Liver (tissue), 8 donors: ENCODE measurements at regions not wholly inside any gene's neighbourhood (a gene's known extent, or its start where the extent isn't known, plus 50 kb on each side); places are given as distances from the start of the nearest gene placed in this dataset.

ENCODE experiments used
- DNase-seq: peaks from one replicate; pipeline ENCODE4 v3.0.0-alpha.2; 2017; ENCODE audit warnings: low spot score
- H3K27ac ChIP-seq, 2 donors: one replicate each; pipeline ENCODE4 v1.7.0; 2013; ENCODE audit warnings: inconsistent platforms in 2 of 2, low read length in 2 of 2, control low read depth in 1 of 2, low read depth in 1 of 2, mild to moderate bottlenecking in 1 of 2
- H3K27me3 ChIP-seq, 4 donors: one replicate each; pipeline versions ENCODE4 v1.6.1 to v1.7.0; 2013; ENCODE audit warnings: low read length in 3 of 4, inconsistent platforms in 1 of 4, mild to moderate bottlenecking in 1 of 4, moderate library complexity in 1 of 4; ENCODE audit not compliant: control insufficient read depth in 4 of 4, insufficient read depth in 4 of 4
- H3K36me3 ChIP-seq, 4 donors: one replicate each; pipeline versions ENCODE4 v1.6.1 to v1.7.0; 2013; ENCODE audit warnings: low read length in 3 of 4, mild to moderate bottlenecking in 3 of 4, low read depth in 1 of 4, moderate library complexity in 1 of 4; ENCODE audit not compliant: control insufficient read depth in 4 of 4, insufficient read depth in 3 of 4
- H3K4me1 ChIP-seq, 4 donors: one replicate each; pipeline versions ENCODE4 v1.6.1 to v1.7.0; 2013; ENCODE audit warnings: low read length in 3 of 4, mild to moderate bottlenecking in 3 of 4, moderate library complexity in 1 of 4; ENCODE audit not compliant: control insufficient read depth in 4 of 4, insufficient read depth in 4 of 4
- H3K4me3 ChIP-seq, 3 donors: one replicate each; pipeline versions ENCODE4 v1.6.1 to v1.7.0; 2013; ENCODE audit warnings: low read length in 3 of 3, control low read depth in 1 of 3, low read depth in 1 of 3, mild to moderate bottlenecking in 1 of 3
- H3K9ac ChIP-seq, 2 donors: one replicate each; pipeline ENCODE4 v1.7.0; 2013; ENCODE audit warnings: low read length in 2 of 2, mild to moderate bottlenecking in 2 of 2, moderate library complexity in 2 of 2, control low read depth in 1 of 2, low read depth in 1 of 2
- H3K9me3 ChIP-seq, 4 donors: one replicate each; pipeline versions ENCODE4 v1.6.1 to v1.7.0; 2013; ENCODE audit warnings: low read length in 3 of 4; ENCODE audit not compliant: control insufficient read depth in 4 of 4
- CTCF ChIP-seq: fragments of 150-350 bp; IDR thresholded peaks from 2 replicates; pipeline ENCODE4 v1.5.1; 2017; ENCODE audit warnings: improper control_type of control experiment, low read depth, low read length; ENCODE audit not compliant: missing input control
- EGR1 ChIP-seq, 2 donors: IDR thresholded peaks; 2 replicates each; pipeline ENCODE4 v1.6.1; 2016 to 2018; ENCODE audit warnings: antibody characterized with exemption in 2 of 2, low read depth in 2 of 2
- FOXA1 ChIP-seq: IDR thresholded peaks from 2 replicates; pipeline ENCODE4 v1.6.1; 2016; ENCODE audit warnings: antibody characterized with exemption
- FOXA2 ChIP-seq: IDR thresholded peaks from 2 replicates; pipeline ENCODE4 v1.6.1; 2016; ENCODE audit warnings: antibody characterized with exemption
- GABPA ChIP-seq, 2 donors: IDR thresholded peaks in 1 of 2; conservative IDR thresholded peaks in 1 of 2; 2 replicates each; pipeline ENCODE4 v1.6.1; 2016; ENCODE audit warnings: antibody characterized with exemption in 2 of 2, mild to moderate bottlenecking in 1 of 2, moderate library complexity in 1 of 2
- HNF4A ChIP-seq, 2 donors: conservative IDR thresholded peaks; 2 replicates each; pipeline ENCODE4 v1.6.1; 2016; ENCODE audit warnings: antibody characterized with exemption in 2 of 2, mild to moderate bottlenecking in 2 of 2
- HNF4G ChIP-seq: IDR thresholded peaks from 2 replicates; pipeline ENCODE4 v1.6.1; 2016; ENCODE audit warnings: antibody characterized with exemption
- JUND ChIP-seq, 2 donors: IDR thresholded peaks; 2 replicates each; pipeline ENCODE4 v1.6.1; 2016; ENCODE audit warnings: antibody characterized with exemption in 2 of 2
- NR2F2 ChIP-seq: IDR thresholded peaks from 2 replicates; pipeline ENCODE4 v1.6.1; 2016; ENCODE audit warnings: antibody characterized with exemption
- RAD21 ChIP-seq, 2 donors: IDR thresholded peaks; 2 replicates each; pipeline ENCODE4 v1.6.1; 2016; ENCODE audit warnings: antibody characterized with exemption in 2 of 2, mild to moderate bottlenecking in 2 of 2
- RXRA ChIP-seq, 2 donors: IDR thresholded peaks; 2 replicates each; pipeline ENCODE4 v1.6.1; 2017 to 2018; ENCODE audit warnings: antibody characterized with exemption in 2 of 2, mild to moderate bottlenecking in 1 of 2
- SP1 ChIP-seq: IDR thresholded peaks from 2 replicates; pipeline ENCODE4 v1.6.1; 2018; ENCODE audit warnings: antibody characterized with exemption, mild to moderate bottlenecking
- WGBS: extraction: QIAGEN DNeasy Blood & Tissue Kit; methylation state at CpG from one replicate; pipeline ENCODE4 v1.1.7; 2013; 5-methylcytosine and 5-hydroxymethylcytosine counted together
- TF ChIP-seq, protein P1 (sequence below): IDR thresholded peaks from 2 replicates; pipeline ENCODE4 v1.6.1; 2016; ENCODE audit warnings: antibody characterized with exemption, mild to moderate bottlenecking
- TF ChIP-seq, protein P2 (sequence below): IDR thresholded peaks from 2 replicates; pipeline ENCODE4 v1.6.1; 2016; ENCODE audit warnings: antibody characterized with exemption
- TF ChIP-seq, protein P3 (sequence below): IDR thresholded peaks from 2 replicates; pipeline ENCODE4 v1.6.1; 2016; ENCODE audit warnings: antibody characterized with exemption
- TF ChIP-seq, protein P4 (sequence below): IDR thresholded peaks from 2 replicates; pipeline ENCODE4 v1.6.1; 2016; ENCODE audit warnings: antibody characterized with exemption
- donor health status: healthy.
- donor health status: healthy.
- donor health status: healthy.
- donor health status: healthy.
- donor health status: healthy.

- H3K27me3 ChIP-seq = no peaks in the 10 kb centered on the region
- no peak overlapping the region for H3K9ac ChIP-seq
- no peak overlapping the region for H3K27ac ChIP-seq
- H3K4me1 ChIP-seq = no peaks in the 10 kb centered on the region
- no peaks in the 10 kb centered on the region for H3K36me3 ChIP-seq
- peaks cover 2 to 15% (median 5%) of the 10 kb centered on the region in 4 donors for H3K9me3 ChIP-seq
- no peak for TF ChIP-seq EGR1 (IDR thresholded peaks at IDR 0.05; ENCODE audit: low read depth in 2 of 2)
- TF ChIP-seq NR2F2 = no peak
- no peak for TF ChIP-seq HNF4A (conservative IDR thresholded peaks at IDR 0.05)
- TF ChIP-seq GABPA (IDR thresholded peaks at IDR 0.05 in 1 of 2, conservative IDR thresholded peaks at IDR 0.05 in 1 of 2) = no peak
- no peak for TF ChIP-seq HNF4G
- TF ChIP-seq FOXA1 = no peak
- TF ChIP-seq, protein P1, sequence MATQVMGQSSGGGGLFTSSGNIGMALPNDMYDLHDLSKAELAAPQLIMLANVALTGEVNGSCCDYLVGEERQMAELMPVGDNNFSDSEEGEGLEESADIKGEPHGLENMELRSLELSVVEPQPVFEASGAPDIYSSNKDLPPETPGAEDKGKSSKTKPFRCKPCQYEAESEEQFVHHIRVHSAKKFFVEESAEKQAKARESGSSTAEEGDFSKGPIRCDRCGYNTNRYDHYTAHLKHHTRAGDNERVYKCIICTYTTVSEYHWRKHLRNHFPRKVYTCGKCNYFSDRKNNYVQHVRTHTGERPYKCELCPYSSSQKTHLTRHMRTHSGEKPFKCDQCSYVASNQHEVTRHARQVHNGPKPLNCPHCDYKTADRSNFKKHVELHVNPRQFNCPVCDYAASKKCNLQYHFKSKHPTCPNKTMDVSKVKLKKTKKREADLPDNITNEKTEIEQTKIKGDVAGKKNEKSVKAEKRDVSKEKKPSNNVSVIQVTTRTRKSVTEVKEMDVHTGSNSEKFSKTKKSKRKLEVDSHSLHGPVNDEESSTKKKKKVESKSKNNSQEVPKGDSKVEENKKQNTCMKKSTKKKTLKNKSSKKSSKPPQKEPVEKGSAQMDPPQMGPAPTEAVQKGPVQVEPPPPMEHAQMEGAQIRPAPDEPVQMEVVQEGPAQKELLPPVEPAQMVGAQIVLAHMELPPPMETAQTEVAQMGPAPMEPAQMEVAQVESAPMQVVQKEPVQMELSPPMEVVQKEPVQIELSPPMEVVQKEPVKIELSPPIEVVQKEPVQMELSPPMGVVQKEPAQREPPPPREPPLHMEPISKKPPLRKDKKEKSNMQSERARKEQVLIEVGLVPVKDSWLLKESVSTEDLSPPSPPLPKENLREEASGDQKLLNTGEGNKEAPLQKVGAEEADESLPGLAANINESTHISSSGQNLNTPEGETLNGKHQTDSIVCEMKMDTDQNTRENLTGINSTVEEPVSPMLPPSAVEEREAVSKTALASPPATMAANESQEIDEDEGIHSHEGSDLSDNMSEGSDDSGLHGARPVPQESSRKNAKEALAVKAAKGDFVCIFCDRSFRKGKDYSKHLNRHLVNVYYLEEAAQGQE = no peak
- no peak for TF ChIP-seq RXRA (IDR thresholded peaks at IDR 0.05)
- TF ChIP-seq CTCF = no peak
- no peak for TF ChIP-seq SP1
- no peak for TF ChIP-seq RAD21 (IDR thresholded peaks at IDR 0.05)
- TF ChIP-seq, protein P2, sequence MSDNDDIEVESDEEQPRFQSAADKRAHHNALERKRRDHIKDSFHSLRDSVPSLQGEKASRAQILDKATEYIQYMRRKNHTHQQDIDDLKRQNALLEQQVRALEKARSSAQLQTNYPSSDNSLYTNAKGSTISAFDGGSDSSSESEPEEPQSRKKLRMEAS = no peak
- no peak for TF ChIP-seq FOXA2
- WGBS = 72% methylated on average over 3 of the region's 3 CpGs
- no peak for DNase-seq
- H3K4me3 ChIP-seq = no peak overlapping the region
Measured at GRCh38 chr6:67814262-67814661, 820.8 kb upstream of the ADGRB3 start.

DNA sequence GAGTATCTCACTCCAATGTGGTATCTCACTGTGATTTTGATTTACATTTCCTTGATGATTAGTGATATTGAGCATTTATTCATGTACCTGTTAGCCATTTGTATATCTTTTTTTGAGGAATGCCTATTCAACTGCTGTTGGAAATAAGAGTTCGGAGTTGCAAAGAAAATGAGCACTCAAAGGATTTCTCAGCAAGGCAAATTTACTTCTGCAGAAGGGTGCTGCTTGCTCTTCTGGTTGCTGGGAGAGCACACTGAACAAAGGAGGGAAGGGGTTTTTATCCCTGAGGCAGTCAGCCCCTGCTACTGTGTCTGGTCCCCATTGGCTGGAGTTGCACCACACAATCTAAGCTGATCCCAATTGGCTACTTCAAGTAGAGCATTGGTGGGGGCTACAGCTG lies 822.4 kb upstream of the ADGRB3 start:
- no peak for DNase-seq
- no peaks in the 10 kb centered on the region for H3K4me1 ChIP-seq
- H3K27me3 ChIP-seq = no peaks in the 10 kb centered on the region
- no peak for TF ChIP-seq JUND (IDR thresholded peaks at IDR 0.05)
- no peak for TF ChIP-seq NR2F2
- TF ChIP-seq RAD21 (IDR thresholded peaks at IDR 0.05) = no peak
- no peak for TF ChIP-seq RXRA (IDR thresholded peaks at IDR 0.05)
- TF ChIP-seq, protein P3, sequence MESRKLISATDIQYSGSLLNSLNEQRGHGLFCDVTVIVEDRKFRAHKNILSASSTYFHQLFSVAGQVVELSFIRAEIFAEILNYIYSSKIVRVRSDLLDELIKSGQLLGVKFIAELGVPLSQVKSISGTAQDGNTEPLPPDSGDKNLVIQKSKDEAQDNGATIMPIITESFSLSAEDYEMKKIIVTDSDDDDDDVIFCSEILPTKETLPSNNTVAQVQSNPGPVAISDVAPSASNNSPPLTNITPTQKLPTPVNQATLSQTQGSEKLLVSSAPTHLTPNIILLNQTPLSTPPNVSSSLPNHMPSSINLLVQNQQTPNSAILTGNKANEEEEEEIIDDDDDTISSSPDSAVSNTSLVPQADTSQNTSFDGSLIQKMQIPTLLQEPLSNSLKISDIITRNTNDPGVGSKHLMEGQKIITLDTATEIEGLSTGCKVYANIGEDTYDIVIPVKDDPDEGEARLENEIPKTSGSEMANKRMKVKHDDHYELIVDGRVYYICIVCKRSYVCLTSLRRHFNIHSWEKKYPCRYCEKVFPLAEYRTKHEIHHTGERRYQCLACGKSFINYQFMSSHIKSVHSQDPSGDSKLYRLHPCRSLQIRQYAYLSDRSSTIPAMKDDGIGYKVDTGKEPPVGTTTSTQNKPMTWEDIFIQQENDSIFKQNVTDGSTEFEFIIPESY = no peak
- TF ChIP-seq HNF4A (conservative IDR thresholded peaks at IDR 0.05) = no peak
- TF ChIP-seq, protein P4, sequence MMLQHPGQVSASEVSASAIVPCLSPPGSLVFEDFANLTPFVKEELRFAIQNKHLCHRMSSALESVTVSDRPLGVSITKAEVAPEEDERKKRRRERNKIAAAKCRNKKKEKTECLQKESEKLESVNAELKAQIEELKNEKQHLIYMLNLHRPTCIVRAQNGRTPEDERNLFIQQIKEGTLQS = no peak
- WGBS = 87% methylated on average over 1 of the region's 1 CpG
- no peaks in the 10 kb centered on the region for H3K36me3 ChIP-seq
- no peak overlapping the region for H3K4me3 ChIP-seq
- H3K9me3 ChIP-seq = peaks cover 2 to 15% (median 5%) of the 10 kb centered on the region in 4 donors
- H3K27ac ChIP-seq = no peak overlapping the region
- H3K9ac ChIP-seq = no peak overlapping the region
